Naive B cell (primary cell): ENCODE measurements at regions not wholly inside any gene's neighbourhood (a gene's known extent, or its start where the extent isn't known, plus 50 kb on each side); places are given as distances from the start of the nearest gene placed in this dataset.
A peak's percentile ranks its signal among the peaks of the same experiment; 100 is the strongest.

Experiments used
- ATAC-seq, 2 donors: fragments of 150-1000 bp; cut with Tn5 transposase; 2 replicates each; pipeline ENCODE4 v1.10.0; 2021; ENCODE audit warnings: low read depth in 2 of 2, mild to moderate bottlenecking in 2 of 2, moderate library complexity in 2 of 2
- DNase-seq: peaks from one replicate; pipeline ENCODE4 v3.0.0; 2022
- H3K27ac Mint-ChIP-seq, 6 donors: one replicate each; pipeline ENCODE4 v1.8.0; 2020 to 2022; ENCODE audit warnings: mild to moderate bottlenecking in 6 of 6, mixed read lengths in 6 of 6, moderate library complexity in 5 of 6, inconsistent platforms in 2 of 6
- H3K27me3 Mint-ChIP-seq, 3 donors: one replicate each; pipeline ENCODE4 v1.8.0; 2021 to 2022; ENCODE audit warnings: mixed read lengths in 3 of 3, mild to moderate bottlenecking in 1 of 3
- H3K36me3 Mint-ChIP-seq, 2 donors: one replicate each; pipeline ENCODE4 v1.8.0; 2020 to 2022; ENCODE audit warnings: mixed read lengths in 2 of 2, inconsistent platforms in 1 of 2, mild to moderate bottlenecking in 1 of 2
- H3K4me1 Mint-ChIP-seq, 3 donors: one replicate each; pipeline ENCODE4 v1.8.0; 2020 to 2022; ENCODE audit warnings: mixed read lengths in 3 of 3, inconsistent platforms in 1 of 3, mild to moderate bottlenecking in 1 of 3, moderate library complexity in 1 of 3
- H3K4me3 Mint-ChIP-seq, 8 donors: one replicate each; pipeline ENCODE4 v1.8.0; 2020 to 2022; ENCODE audit warnings: mild to moderate bottlenecking in 8 of 8, mixed read lengths in 8 of 8, moderate library complexity in 8 of 8, inconsistent platforms in 2 of 8
- H3K9me3 Mint-ChIP-seq, 7 donors: one replicate each; pipeline ENCODE4 v1.8.0; 2020 to 2022; ENCODE audit warnings: mixed read lengths in 7 of 7, mild to moderate bottlenecking in 5 of 7, inconsistent platforms in 2 of 7, moderate library complexity in 1 of 7

DNA sequence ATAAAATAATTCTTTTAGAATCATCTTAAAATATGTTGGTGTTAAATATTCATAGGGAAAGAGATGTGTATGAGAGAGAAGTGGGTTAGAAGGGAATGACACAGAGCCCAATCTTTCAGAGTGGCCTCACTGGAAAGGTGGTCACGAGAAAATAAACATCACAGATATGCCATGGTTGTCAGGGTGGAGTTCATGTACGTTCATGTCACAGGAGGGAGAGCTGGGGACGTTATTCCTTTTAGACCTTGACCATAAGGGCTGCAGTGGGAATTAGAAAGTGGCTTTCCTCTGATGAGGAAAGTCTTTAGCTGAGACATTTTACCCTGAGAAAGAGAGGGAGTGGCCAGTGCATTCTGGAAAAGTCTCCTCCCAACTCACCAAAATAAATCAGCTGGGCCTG, 90.6 kb upstream of the TNR start:
- no peak overlapping the region for H3K4me3 Mint-ChIP-seq
- DNase-seq (no peak), ATAC-seq (no peak)
- no peak overlapping the region for H3K27ac Mint-ChIP-seq
- H3K27me3 Mint-ChIP-seq: no peaks in the 10 kb centered on the region
- H3K36me3 Mint-ChIP-seq: no peaks in the 10 kb centered on the region
- H3K4me1 Mint-ChIP-seq: no peaks in the 10 kb centered on the region
- peaks cover 0 to 16% (median 6%) of the 10 kb centered on the region in 7 donors for H3K9me3 Mint-ChIP-seq

DNA sequence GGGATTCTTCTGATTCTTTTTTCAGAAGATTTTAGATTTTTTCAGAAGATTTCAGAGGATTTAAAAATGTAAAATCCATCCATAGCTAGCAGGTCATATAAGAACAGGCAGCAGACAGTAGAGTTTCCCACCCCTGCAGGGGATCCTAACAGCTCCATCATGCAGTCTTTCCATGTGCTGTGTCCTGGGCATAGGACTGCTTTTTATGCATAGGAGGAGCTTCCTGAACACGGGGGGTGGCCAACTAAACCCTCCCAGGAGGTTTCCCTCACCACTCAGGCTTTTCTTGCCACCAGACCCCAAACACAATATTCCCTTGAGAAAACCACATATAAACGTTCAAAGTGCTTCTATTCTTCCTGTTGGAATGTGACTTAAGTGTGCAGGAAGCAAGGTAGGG, 90.1 kb upstream of the TNR start:
- H3K4me3 Mint-ChIP-seq: no peak overlapping the region
- H3K4me1 Mint-ChIP-seq: no peaks in the 10 kb centered on the region
- no peak overlapping the region for H3K27ac Mint-ChIP-seq
- H3K9me3 Mint-ChIP-seq: peaks cover 0 to 16% (median 6%) of the 10 kb centered on the region in 7 donors
- no peaks in the 10 kb centered on the region for H3K36me3 Mint-ChIP-seq
- no peaks in the 10 kb centered on the region for H3K27me3 Mint-ChIP-seq
- no peak for DNase-seq
- ATAC-seq: no peak

- H3K27me3 Mint-ChIP-seq: no peaks in the 10 kb centered on the region
- H3K4me3 Mint-ChIP-seq: no peak overlapping the region
- no peak for DNase-seq
- H3K27ac Mint-ChIP-seq: peak overlapping the region in 1 of 6 donors; percentile 17
- no peak for ATAC-seq
- H3K4me1 Mint-ChIP-seq: no peaks in the 10 kb centered on the region
- H3K36me3 Mint-ChIP-seq: no peaks in the 10 kb centered on the region
- H3K9me3 Mint-ChIP-seq: peaks cover 0 to 19% (median 6%) of the 10 kb centered on the region in 7 donors
These were observed 87.1 kb upstream of the TNR start for GRCh38 chr1:175830500-175830899.

- H3K9me3 Mint-ChIP-seq: peaks cover 0 to 19% (median 6%) of the 10 kb centered on the region in 7 donors
- H3K27ac Mint-ChIP-seq: no peak overlapping the region
- no peaks in the 10 kb centered on the region for H3K27me3 Mint-ChIP-seq
- no peak for ATAC-seq
- no peaks in the 10 kb centered on the region for H3K36me3 Mint-ChIP-seq
- no peaks in the 10 kb centered on the region for H3K4me1 Mint-ChIP-seq
- DNase-seq: no peak
- no peak overlapping the region for H3K4me3 Mint-ChIP-seq
These were observed 86.5 kb upstream of the TNR start for GRCh38 chr1:175829845-175830244.

DNA sequence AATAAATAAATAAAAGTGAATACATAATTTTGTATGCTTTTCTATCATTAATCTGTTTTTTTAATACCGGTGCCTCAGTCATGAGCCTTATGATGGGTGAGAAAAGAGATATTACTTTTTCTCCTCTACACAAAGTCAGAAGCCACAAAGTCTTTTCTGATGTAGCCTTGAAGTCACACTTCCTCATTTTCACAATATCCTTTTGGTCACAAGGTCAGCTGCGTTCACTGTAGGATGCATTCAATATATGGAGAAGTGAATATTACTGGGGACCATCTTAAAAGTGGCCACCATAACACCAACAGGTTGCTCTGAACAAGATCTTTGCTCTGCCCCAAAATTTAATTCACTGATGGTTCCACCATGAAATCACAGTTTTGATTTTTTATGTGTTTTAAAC, 83.3 kb upstream of the TNR start:
- Mint-ChIP-seq H3K9me3 (peaks cover 0 to 10% (median 3%) of the 10 kb centered on the region in 7 donors), H3K27ac (no peak overlapping the region), H3K27me3 (peaks cover 8 to 14% (median 9%) of the 10 kb centered on the region in 3 donors), H3K4me1 (no peaks in the 10 kb centered on the region), H3K4me3 (no peak overlapping the region), H3K36me3 (no peaks in the 10 kb centered on the region)
- ATAC-seq (peak in 1 of 2 donors; percentile 25), DNase-seq (no peak)

- ATAC-seq (no peak), DNase-seq (no peak)
- peaks cover 0 to 4% of the 10 kb centered on the region in 2 donors for H3K36me3 Mint-ChIP-seq
- no peaks in the 10 kb centered on the region for H3K4me1 Mint-ChIP-seq
- peaks cover 11 to 25% (median 19%) of the 10 kb centered on the region in 3 donors for H3K27me3 Mint-ChIP-seq
- H3K4me3 Mint-ChIP-seq: no peak overlapping the region
- peaks cover 0 to 20% (median 4%) of the 10 kb centered on the region in 7 donors for H3K9me3 Mint-ChIP-seq
- no peak overlapping the region for H3K27ac Mint-ChIP-seq
These were observed 80.7 kb upstream of the TNR start for GRCh38 chr1:175824079-175824478.

DNA sequence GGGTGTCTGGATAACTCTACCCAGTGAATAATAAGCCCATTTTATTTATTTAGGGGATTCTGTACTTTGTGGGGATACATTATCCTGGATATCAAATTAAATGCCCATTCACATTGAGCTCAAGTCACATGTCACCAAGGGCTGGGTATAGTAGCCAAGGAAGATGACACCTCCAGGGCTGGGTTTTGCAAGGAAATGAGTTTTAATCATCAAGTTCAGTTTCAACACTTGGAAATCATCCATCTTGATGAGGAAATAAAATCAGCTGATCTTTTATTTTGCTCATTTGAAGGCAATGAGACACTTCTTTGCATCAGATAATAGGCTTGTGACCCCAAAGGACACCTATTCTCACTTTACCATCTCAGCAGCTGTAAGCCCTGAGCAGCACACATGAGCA, 80.0 kb upstream of the TNR start:
- no peak overlapping the region for H3K27ac Mint-ChIP-seq
- no peak for ATAC-seq
- H3K9me3 Mint-ChIP-seq: peaks cover 0 to 17% (median 4%) of the 10 kb centered on the region in 7 donors
- no peaks in the 10 kb centered on the region for H3K4me1 Mint-ChIP-seq
- H3K27me3 Mint-ChIP-seq: peaks cover 11 to 27% (median 21%) of the 10 kb centered on the region in 3 donors
- peaks cover 0 to 4% of the 10 kb centered on the region in 2 donors for H3K36me3 Mint-ChIP-seq
- H3K4me3 Mint-ChIP-seq: no peak overlapping the region
- DNase-seq: no peak

DNA sequence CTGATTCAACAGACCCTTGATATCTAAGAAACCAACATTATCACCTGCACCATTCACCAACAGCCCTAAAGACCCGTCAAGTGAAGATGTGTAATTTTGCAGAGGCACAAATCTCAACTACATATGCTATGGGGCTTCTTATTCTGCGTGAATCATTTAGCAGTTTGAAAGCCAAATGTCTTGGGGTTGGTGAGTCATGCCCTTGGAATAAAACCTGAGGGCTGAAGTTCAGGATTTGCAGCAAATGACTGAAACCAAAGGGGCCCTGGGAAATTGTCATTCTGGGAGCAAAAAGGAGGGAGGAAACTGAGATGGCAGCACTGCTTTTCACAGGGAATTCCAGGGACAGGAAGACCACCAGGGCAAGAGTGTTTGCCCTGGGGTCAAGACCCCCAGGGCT, 79.2 kb upstream of the TNR start:
- DNase-seq (no peak), ATAC-seq (no peak)
- Mint-ChIP-seq H3K4me3 (no peak overlapping the region), H3K9me3 (peaks cover 0 to 17% (median 4%) of the 10 kb centered on the region in 7 donors), H3K36me3 (peaks cover 0 to 4% of the 10 kb centered on the region in 2 donors), H3K27ac (no peak overlapping the region), H3K27me3 (peaks cover 11 to 27% (median 21%) of the 10 kb centered on the region in 3 donors), H3K4me1 (no peaks in the 10 kb centered on the region)

GRCh38 chr1:175820456-175821025, 77.1 kb upstream of the TNR start:
- no peak overlapping the region for H3K4me3 Mint-ChIP-seq
- peaks cover 0 to 4% of the 10 kb centered on the region in 2 donors for H3K36me3 Mint-ChIP-seq
- no peak for ATAC-seq
- H3K9me3 Mint-ChIP-seq: peaks cover 0 to 17% (median 4%) of the 10 kb centered on the region in 7 donors
- DNase-seq: no peak
- H3K27ac Mint-ChIP-seq: no peak overlapping the region
- H3K27me3 Mint-ChIP-seq: peaks cover 11 to 27% (median 21%) of the 10 kb centered on the region in 3 donors
- no peaks in the 10 kb centered on the region for H3K4me1 Mint-ChIP-seq

DNA sequence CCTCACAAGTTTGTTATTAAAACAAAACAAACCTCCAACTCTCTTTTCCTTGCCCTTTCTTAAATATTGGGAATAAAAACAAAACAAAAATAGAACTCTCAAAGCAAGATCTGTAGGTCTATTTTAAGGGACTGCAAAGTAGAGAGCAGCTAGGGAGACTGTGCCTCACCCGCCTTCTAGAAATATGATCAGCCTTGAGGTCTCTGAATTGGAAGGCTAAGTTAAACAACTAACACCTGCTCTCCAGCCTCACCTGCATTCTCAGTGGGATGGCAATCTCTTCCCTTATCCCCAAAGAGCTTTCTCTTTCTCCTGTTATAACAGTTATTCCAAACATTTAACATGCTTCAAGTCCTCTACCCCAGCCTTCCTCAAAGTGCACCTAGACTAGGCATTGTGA, 75.5 kb upstream of the TNR start:
- H3K4me3 Mint-ChIP-seq: no peak overlapping the region

GRCh38 chr1:175817445-175817844, 74.0 kb upstream of the TNR start:
- Mint-ChIP-seq H3K9me3 (peaks cover 0 to 25% (median 7%) of the 10 kb centered on the region in 7 donors), H3K27me3 (peaks cover 19 to 30% (median 21%) of the 10 kb centered on the region in 3 donors), H3K4me1 (no peaks in the 10 kb centered on the region), H3K36me3 (peaks cover 0 to 4% of the 10 kb centered on the region in 2 donors), H3K27ac (no peak overlapping the region), H3K4me3 (no peak overlapping the region)
- DNase-seq: no peak
- ATAC-seq: no peak

More for the DNA sequence above, 75.5 kb upstream of the TNR start:
- H3K4me1 Mint-ChIP-seq: no peaks in the 10 kb centered on the region
- DNase-seq: no peak
- peaks cover 19 to 29% (median 21%) of the 10 kb centered on the region in 3 donors for H3K27me3 Mint-ChIP-seq
- peaks cover 0 to 4% of the 10 kb centered on the region in 2 donors for H3K36me3 Mint-ChIP-seq
- H3K9me3 Mint-ChIP-seq: peaks cover 0 to 17% (median 4%) of the 10 kb centered on the region in 7 donors
- H3K27ac Mint-ChIP-seq: no peak overlapping the region
- ATAC-seq: no peak

DNA sequence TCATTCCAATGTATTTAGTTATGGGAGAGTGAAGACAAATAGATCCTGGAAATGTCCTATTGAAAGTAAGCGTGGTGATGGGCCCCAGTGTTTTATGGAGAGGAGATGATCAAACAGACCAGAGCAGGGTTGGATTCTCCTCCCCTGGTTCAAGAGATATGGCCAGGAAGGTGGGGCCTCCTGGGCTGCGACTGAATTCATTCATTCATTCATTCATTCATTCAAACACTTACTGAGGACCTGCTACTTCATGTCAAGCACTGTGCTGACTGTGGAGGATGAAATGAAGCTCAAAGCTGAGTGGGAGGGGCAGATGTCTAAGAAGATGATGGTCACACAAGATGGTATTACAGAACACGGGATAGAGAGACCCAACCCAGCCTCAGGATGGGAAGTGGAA, 71.5 kb upstream of the TNR start:
- Mint-ChIP-seq H3K9me3 (peaks cover 0 to 19% (median 5%) of the 10 kb centered on the region in 7 donors), H3K36me3 (peaks cover 0 to 4% of the 10 kb centered on the region in 2 donors), H3K27ac (no peak overlapping the region), H3K27me3 (peaks cover 10 to 29% (median 14%) of the 10 kb centered on the region in 3 donors), H3K4me1 (no peaks in the 10 kb centered on the region), H3K4me3 (no peak overlapping the region)
- ATAC-seq (no peak), DNase-seq (no peak)

DNA sequence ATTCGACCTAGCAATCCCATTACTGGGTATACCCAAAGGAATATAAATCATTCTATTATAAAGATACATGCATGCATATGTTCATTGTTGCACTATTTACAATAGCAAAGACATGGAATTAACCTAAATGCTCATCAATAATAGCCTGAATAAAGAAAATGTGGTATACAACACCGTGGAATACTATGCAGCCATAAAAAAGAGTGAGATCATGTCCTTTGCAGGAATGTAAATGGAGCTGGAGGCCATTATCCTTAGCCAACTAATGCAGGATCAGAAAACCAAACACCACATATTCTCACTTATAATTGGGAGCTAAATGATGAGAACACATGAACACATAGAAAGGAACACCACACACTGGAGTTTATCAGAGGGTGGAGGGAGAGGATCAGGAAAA, 69.5 kb upstream of the TNR start:
- H3K9me3 Mint-ChIP-seq: peaks cover 0 to 10% (median 3%) of the 10 kb centered on the region in 7 donors
- no peaks in the 10 kb centered on the region for H3K36me3 Mint-ChIP-seq
- H3K27me3 Mint-ChIP-seq: peaks cover 9 to 32% (median 24%) of the 10 kb centered on the region in 3 donors
- DNase-seq: no peak
- H3K4me3 Mint-ChIP-seq: no peak overlapping the region
- no peaks in the 10 kb centered on the region for H3K4me1 Mint-ChIP-seq
- no peak overlapping the region for H3K27ac Mint-ChIP-seq
- ATAC-seq: no peak

DNA sequence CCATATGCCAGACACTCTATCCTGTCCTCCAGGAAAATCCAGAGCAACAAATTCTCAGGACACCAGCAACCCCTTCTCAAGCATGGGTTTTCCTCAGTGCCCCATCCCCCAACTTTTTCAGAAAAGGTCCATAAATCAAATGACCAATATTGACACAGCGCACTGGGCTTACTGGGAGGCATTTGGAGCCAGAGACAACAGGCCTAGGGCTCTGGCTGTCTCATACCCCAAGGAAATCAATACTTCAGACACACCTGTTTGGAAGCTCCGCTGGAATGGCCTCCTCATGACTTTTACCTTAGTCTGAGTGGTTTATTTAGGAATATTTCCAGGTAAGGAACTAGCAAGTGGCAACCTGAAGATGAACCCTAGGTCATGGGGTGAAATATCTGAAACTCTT, 66.9 kb upstream of the TNR start:
- no peaks in the 10 kb centered on the region for H3K36me3 Mint-ChIP-seq
- H3K4me1 Mint-ChIP-seq: no peaks in the 10 kb centered on the region
- ATAC-seq (no peak), DNase-seq (no peak)
- peaks cover 8 to 38% (median 22%) of the 10 kb centered on the region in 3 donors for H3K27me3 Mint-ChIP-seq
- no peak overlapping the region for H3K4me3 Mint-ChIP-seq
- peaks cover 0 to 10% (median 3%) of the 10 kb centered on the region in 7 donors for H3K9me3 Mint-ChIP-seq
- H3K27ac Mint-ChIP-seq: no peak overlapping the region
